Loucy (cell line): ENCODE measurements at regions not wholly inside any gene's neighbourhood (a gene's known extent, or its start where the extent isn't known, plus 50 kb on each side); places are given as distances from the start of the nearest gene placed in this dataset.

Experiments
- H2AFZ ChIP-seq: fragments of 200-600 bp; sonication (generic); 2 replicates; pipeline ENCODE4 v1.6.0; 2016; ENCODE audit warnings: antibody characterized with exemption, mild to moderate bottlenecking, low read length, moderate library complexity
- H3F3A ChIP-seq: fragments of 200-600 bp; 2 replicates; pipeline ENCODE4 v1.6.0; 2016; ENCODE audit warnings: antibody characterized with exemption, low read depth, mild to moderate bottlenecking
- H3K27me3 ChIP-seq: fragments of 200-600 bp; sonication (generic); 2 replicates; pipeline ENCODE4 v1.6.1; 2014; ENCODE audit warnings: low read length, mild to moderate bottlenecking; ENCODE audit not compliant: insufficient read depth, poor library complexity, severe bottlenecking
- H3K36me3 ChIP-seq: fragments of 200-600 bp; sonication (generic); 2 replicates; pipeline ENCODE4 v1.6.1; 2016; ENCODE audit warnings: low read length; ENCODE audit not compliant: insufficient read depth
- H3K4me1 ChIP-seq: fragments of 200-600 bp; sonication (generic); 2 replicates; pipeline ENCODE4 v1.5.1; 2014; ENCODE audit warnings: low read length, mild to moderate bottlenecking; ENCODE audit not compliant: insufficient read depth, poor library complexity, severe bottlenecking
- H3K4me2 ChIP-seq: fragments of 200-600 bp; sonication (generic); 2 replicates; pipeline ENCODE4 v1.6.0; 2014; ENCODE audit warnings: antibody characterized with exemption, low read length, low read depth, mild to moderate bottlenecking; ENCODE audit not compliant: poor library complexity, severe bottlenecking
- H3K4me3 ChIP-seq: fragments of 200-600 bp; sonication (generic); 2 replicates; pipeline ENCODE4 v1.5.1; 2014; ENCODE audit warnings: low read length, mild to moderate bottlenecking, mixed read lengths; ENCODE audit not compliant: poor library complexity, severe bottlenecking
- H3K79me2 ChIP-seq: fragments of 200-600 bp; sonication (generic); 2 replicates; pipeline ENCODE4 v1.6.1; 2014; ENCODE audit warnings: low read length; ENCODE audit not compliant: insufficient read depth
- H3K9ac ChIP-seq: fragments of 200-600 bp; sonication (generic); 2 replicates; pipeline ENCODE4 v1.6.0; 2014; ENCODE audit warnings: mild to moderate bottlenecking, low read depth, low read length, moderate library complexity; ENCODE audit not compliant: poor library complexity, severe bottlenecking
- H3K9me2 ChIP-seq: fragments of 200-600 bp; sonication (generic); replicated peaks from 2 replicates; pipeline ENCODE4 v1.6.1; 2016; ENCODE audit warnings: low read depth, low read length, mixed read lengths
- H3K9me3 ChIP-seq: fragments of 200-600 bp; sonication (generic); 2 replicates; pipeline ENCODE4 v1.6.1; 2014; ENCODE audit warnings: mild to moderate bottlenecking, antibody characterized with exemption, low read length, low read depth; ENCODE audit not compliant: insufficient read depth
- H4K20me1 ChIP-seq: fragments of 200-600 bp; sonication (generic); 2 replicates; pipeline ENCODE4 v1.6.0; 2014; ENCODE audit warnings: antibody characterized with exemption, low read length, mild to moderate bottlenecking; ENCODE audit not compliant: insufficient read depth, poor library complexity, severe bottlenecking
- EZH2phosphoT487 ChIP-seq: fragments of 200-600 bp; IDR thresholded peaks from 2 replicates; pipeline ENCODE4 v1.6.1; 2018; ENCODE audit warnings: antibody characterized with exemption, mild to moderate bottlenecking, moderate library complexity, borderline replicate concordance
- TF ChIP-seq, protein P1 (sequence below): fragments of 200-600 bp; sonication (generic); conservative IDR thresholded peaks from 2 replicates; pipeline ENCODE4 v1.5.1; 2014; ENCODE audit warnings: mild to moderate bottlenecking, antibody characterized with exemption, low read length

DNA sequence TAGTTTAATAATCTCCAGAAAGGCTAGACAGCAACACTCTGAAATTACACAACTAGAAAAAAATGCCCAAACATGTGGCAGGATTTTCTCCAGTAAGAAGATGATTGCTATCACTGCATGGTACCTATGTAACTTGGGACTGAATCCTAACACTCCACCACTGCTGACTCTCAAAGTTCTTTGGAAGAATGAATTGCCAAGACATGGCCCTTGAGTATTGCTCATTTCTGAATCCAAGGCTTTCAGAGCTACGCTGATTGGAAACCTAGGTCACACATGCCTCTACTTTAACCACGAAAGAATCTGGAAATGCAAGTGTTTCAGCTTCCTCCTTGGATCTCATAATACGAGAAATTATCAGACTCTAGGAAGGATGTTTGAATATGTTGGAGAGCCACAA, 167.5 kb upstream of the CELF2 start:
- H3K36me3 ChIP-seq = no peaks in the 10 kb centered on the region

DNA sequence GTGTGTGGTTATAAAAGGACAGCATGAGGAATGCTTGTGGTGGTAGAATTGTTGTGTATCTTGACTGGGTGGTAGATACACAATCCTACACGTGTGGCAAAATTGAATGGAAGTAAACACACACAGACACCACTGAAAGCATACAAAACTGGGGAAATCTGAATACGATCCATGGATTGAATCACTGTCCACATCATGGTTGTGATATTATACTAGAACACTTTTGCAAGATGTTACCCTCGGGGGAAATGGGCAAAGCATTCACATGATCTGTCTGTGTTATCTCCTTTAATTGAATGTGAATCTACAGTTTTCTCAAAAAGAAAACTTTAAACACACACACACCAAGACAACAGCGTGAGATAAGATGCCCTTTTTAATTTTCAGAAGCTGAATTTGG, 165.2 kb upstream of the CELF2 start:
- no peak overlapping the region for H2AFZ ChIP-seq
- H3K4me3 ChIP-seq = no peak overlapping the region
- H3K9ac ChIP-seq = no peak overlapping the region
- H3K4me2 ChIP-seq = no peak overlapping the region
- no peaks in the 10 kb centered on the region for H3K9me2 ChIP-seq
- no peaks in the 10 kb centered on the region for H4K20me1 ChIP-seq
- H3K4me1 ChIP-seq = no peaks in the 10 kb centered on the region
- TF ChIP-seq, protein P1, sequence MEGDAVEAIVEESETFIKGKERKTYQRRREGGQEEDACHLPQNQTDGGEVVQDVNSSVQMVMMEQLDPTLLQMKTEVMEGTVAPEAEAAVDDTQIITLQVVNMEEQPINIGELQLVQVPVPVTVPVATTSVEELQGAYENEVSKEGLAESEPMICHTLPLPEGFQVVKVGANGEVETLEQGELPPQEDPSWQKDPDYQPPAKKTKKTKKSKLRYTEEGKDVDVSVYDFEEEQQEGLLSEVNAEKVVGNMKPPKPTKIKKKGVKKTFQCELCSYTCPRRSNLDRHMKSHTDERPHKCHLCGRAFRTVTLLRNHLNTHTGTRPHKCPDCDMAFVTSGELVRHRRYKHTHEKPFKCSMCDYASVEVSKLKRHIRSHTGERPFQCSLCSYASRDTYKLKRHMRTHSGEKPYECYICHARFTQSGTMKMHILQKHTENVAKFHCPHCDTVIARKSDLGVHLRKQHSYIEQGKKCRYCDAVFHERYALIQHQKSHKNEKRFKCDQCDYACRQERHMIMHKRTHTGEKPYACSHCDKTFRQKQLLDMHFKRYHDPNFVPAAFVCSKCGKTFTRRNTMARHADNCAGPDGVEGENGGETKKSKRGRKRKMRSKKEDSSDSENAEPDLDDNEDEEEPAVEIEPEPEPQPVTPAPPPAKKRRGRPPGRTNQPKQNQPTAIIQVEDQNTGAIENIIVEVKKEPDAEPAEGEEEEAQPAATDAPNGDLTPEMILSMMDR = no peak
- no peak for TF ChIP-seq EZH2phosphoT487
- no peaks in the 10 kb centered on the region for H3K9me3 ChIP-seq
- no peaks in the 10 kb centered on the region for H3K27me3 ChIP-seq
- no peaks in the 10 kb centered on the region for H3K36me3 ChIP-seq
- H3F3A ChIP-seq = no peaks in the 10 kb centered on the region
- H3K79me2 ChIP-seq = no peaks in the 10 kb centered on the region

More for the DNA sequence above, 167.5 kb upstream of the CELF2 start:
- no peaks in the 10 kb centered on the region for H4K20me1 ChIP-seq
- TF ChIP-seq, protein P1 = no peak
- TF ChIP-seq EZH2phosphoT487 = no peak
- H3K4me3 ChIP-seq = no peak overlapping the region
- no peak overlapping the region for H3K4me2 ChIP-seq
- H3F3A ChIP-seq = no peaks in the 10 kb centered on the region
- H3K4me1 ChIP-seq = no peaks in the 10 kb centered on the region
- no peaks in the 10 kb centered on the region for H3K79me2 ChIP-seq
- H3K9me2 ChIP-seq = no peaks in the 10 kb centered on the region
- no peaks in the 10 kb centered on the region for H3K9me3 ChIP-seq
- H2AFZ ChIP-seq = no peak overlapping the region
- H3K27me3 ChIP-seq = no peaks in the 10 kb centered on the region
- no peak overlapping the region for H3K9ac ChIP-seq

DNA sequence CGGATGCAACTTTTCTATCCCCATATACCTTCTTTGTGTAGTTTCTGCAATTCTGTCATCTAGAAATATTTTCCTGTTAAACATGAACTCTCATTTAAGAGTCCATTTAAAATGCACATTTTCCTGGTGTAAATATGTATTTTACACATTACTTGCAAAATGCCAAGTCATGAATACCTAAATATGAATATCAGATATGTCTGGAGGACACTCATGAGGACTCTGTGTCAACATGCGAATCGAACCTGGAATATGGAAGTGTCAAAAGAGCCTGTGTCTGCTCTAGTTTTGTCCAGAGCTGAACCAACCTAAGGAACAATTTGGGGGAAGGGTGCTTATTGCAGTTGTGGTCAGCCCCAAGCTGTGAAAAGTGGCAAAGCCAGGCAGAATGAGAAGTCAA, 163.7 kb upstream of the CELF2 start:
- Histone ChIP-seq H3K4me1 (no peaks in the 10 kb centered on the region), H4K20me1 (no peaks in the 10 kb centered on the region), H3K27me3 (no peaks in the 10 kb centered on the region), H3K79me2 (no peaks in the 10 kb centered on the region), H3F3A (no peaks in the 10 kb centered on the region), H3K4me2 (no peak overlapping the region), H3K36me3 (no peaks in the 10 kb centered on the region), H2AFZ (no peak overlapping the region), H3K9me2 (no peaks in the 10 kb centered on the region), H3K4me3 (no peak overlapping the region), H3K9ac (no peak overlapping the region), H3K9me3 (no peaks in the 10 kb centered on the region)
- TF ChIP-seq, protein P1 = no peak
- TF ChIP-seq EZH2phosphoT487 = no peak
